Adipocyte (in vitro differentiated cells): ENCODE measurements at regions not wholly inside any gene's neighbourhood (a gene's known extent, or its start where the extent isn't known, plus 50 kb on each side); places are given as distances from the start of the nearest gene placed in this dataset.
A peak's percentile ranks its signal among the peaks of the same experiment; 100 is the strongest.

Experiments used
- DNase-seq: peaks from one replicate; pipeline ENCODE4 v3.0.0-alpha.2; 2015; ENCODE audit warnings: low read depth
- H3K27me3 ChIP-seq: replicated peaks from 2 replicates; pipeline ENCODE4 v1.7.0; 2013; ENCODE audit warnings: mild to moderate bottlenecking, low read length, moderate library complexity; ENCODE audit not compliant: control insufficient read depth, insufficient read depth
- H3K36me3 ChIP-seq: 2 replicates; pipeline ENCODE4 v1.7.0; 2013; ENCODE audit warnings: low read length, mild to moderate bottlenecking, moderate library complexity; ENCODE audit not compliant: control insufficient read depth, insufficient read depth, severe bottlenecking
- H3K4me1 ChIP-seq: 2 replicates; pipeline ENCODE4 v1.7.0; 2013; ENCODE audit warnings: mild to moderate bottlenecking, low read length, moderate library complexity; ENCODE audit not compliant: control insufficient read depth, insufficient read depth
- H3K4me3 ChIP-seq: 2 replicates; pipeline ENCODE4 v1.7.0; 2013; ENCODE audit warnings: mild to moderate bottlenecking, low read length, moderate library complexity
- H3K9ac ChIP-seq: 2 replicates; pipeline ENCODE4 v1.7.0; 2013; ENCODE audit warnings: mild to moderate bottlenecking, low read length, moderate library complexity
- H3K9me3 ChIP-seq: 2 replicates; pipeline ENCODE4 v1.7.0; 2013; ENCODE audit warnings: mild to moderate bottlenecking, low read length, moderate library complexity; ENCODE audit not compliant: control insufficient read depth

DNA sequence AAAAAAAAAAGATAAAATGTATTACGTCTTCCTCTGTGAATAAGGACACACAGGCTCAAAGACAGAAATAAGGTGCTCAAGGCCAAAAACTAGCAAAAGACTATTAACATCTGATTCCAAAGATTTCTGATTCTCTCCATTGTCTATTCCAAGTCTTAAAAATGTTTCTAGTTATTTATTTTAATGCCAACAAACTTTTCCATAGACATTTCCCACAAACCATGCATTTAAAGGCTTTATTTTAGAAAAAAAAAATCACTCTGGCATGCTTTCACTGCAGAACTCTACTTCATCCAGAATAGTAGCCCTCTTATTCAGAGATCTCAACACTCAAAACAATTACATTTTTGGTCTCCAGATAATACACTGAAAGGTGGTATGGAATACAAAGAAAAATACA is 545.0 kb upstream of the TENM3 start:
- H3K4me1 ChIP-seq, result no peaks in the 10 kb centered on the region
- H3K27me3 ChIP-seq, result no peaks in the 10 kb centered on the region
- no peak overlapping the region for H3K9ac ChIP-seq
- no peak overlapping the region for H3K4me3 ChIP-seq
- H3K36me3 ChIP-seq, result no peaks in the 10 kb centered on the region
- no peaks in the 10 kb centered on the region for H3K9me3 ChIP-seq
- DNase-seq, result no peak

DNA sequence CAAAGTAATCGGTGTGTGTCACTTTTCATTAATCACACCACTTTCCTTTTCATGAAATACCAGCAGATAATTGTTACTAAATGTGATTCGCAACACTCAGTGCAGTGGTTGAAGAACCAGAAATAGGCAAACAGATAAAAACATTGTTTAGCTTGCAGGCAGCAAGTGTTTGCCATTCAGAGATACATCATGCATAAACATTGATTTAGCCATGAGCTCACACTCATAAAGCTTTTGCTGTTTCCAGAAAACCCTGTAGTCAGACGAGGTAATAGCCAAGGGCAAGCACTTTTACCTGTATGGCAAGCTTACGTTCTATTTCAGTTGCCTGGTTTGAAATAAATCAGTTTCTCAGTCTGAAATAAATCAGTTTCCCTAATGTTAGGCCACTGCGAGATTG is 542.0 kb upstream of the TENM3 start:
- DNase-seq, result no peak
- no peak overlapping the region for H3K4me3 ChIP-seq
- no peaks in the 10 kb centered on the region for H3K9me3 ChIP-seq
- no peaks in the 10 kb centered on the region for H3K27me3 ChIP-seq
- no peak overlapping the region for H3K9ac ChIP-seq
- no peaks in the 10 kb centered on the region for H3K36me3 ChIP-seq
- H3K4me1 ChIP-seq, result no peaks in the 10 kb centered on the region

DNA sequence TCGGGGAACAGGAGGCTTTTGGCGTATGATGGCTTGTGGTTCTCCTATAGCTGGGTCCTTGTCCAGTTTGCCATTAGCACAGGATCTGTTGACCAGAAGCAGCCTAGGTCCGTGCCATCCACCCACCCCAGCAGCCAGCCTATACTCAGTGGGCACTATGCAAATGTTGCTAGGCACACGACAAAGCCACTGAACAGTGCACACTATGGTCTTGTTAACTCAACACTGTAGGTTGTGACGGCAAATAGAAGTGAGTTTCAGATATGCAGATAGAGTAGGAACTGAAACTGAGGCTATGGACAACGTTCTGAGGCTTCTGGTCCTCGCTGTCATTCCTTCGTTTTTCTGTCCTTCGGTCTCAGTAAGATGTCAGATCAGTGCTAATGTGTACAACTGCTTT is 541.3 kb upstream of the TENM3 start:
- Histone ChIP-seq H3K4me3 (no peak overlapping the region), H3K36me3 (no peaks in the 10 kb centered on the region), H3K27me3 (no peaks in the 10 kb centered on the region), H3K9ac (no peak overlapping the region), H3K4me1 (no peaks in the 10 kb centered on the region), H3K9me3 (no peaks in the 10 kb centered on the region)
- no peak for DNase-seq

DNA sequence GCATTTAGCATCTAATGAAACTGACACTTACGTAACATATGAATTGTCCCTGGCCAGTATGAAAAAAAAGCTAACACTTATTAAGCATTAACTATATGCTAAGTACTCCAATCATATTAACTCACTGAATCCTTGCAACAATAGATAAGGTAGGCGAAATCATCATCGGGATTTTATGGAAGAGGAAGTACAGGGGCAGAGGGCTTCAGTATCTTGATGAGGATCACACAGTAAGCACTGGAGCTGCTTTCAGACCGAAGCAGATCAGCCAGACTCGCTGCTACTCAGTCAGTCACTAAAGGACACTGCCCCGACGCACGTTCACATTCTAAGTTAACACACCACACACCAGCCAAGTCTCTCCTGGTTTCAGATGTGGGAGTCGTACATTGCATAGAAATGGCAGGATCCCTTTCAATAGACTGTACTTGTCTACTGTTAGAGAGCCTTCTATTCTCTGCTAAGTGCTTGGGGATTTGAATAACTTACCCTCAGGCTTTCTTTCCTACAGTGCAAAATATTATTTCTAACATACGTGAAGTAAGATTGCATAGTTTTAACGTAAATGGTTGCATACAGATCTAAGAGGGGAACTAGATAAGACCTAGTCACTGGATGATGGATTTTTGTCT is 540.2 kb upstream of the TENM3 start:
- Histone ChIP-seq H3K27me3 (no peaks in the 10 kb centered on the region), H3K4me1 (no peaks in the 10 kb centered on the region), H3K4me3 (no peak overlapping the region), H3K36me3 (no peaks in the 10 kb centered on the region), H3K9ac (no peak overlapping the region), H3K9me3 (no peaks in the 10 kb centered on the region)
- no peak for DNase-seq

DNA sequence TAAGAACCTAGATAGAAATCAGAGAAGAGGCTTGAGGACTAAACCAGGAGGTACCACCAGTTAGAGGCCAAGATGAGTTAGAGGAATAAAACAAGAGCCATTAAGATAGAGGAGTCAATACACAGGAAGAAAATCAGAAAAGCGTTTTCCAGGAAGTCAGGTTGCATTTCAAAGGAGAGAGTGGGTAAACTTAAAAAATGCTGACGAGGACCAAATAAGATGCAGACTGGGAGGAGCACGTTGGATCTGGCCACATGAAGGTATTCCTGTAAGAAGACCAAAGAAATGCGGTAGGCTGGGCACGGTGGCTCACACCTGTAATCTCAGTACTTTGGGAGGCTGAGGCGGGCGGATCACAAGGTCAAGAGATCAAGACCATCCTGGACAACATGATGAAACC is 533.1 kb upstream of the TENM3 start:
- H3K9ac ChIP-seq, result no peak overlapping the region
- no peaks in the 10 kb centered on the region for H3K9me3 ChIP-seq
- no peaks in the 10 kb centered on the region for H3K27me3 ChIP-seq
- no peak overlapping the region for H3K4me3 ChIP-seq
- DNase-seq, result no peak
- H3K36me3 ChIP-seq, result no peaks in the 10 kb centered on the region
- no peaks in the 10 kb centered on the region for H3K4me1 ChIP-seq

DNA sequence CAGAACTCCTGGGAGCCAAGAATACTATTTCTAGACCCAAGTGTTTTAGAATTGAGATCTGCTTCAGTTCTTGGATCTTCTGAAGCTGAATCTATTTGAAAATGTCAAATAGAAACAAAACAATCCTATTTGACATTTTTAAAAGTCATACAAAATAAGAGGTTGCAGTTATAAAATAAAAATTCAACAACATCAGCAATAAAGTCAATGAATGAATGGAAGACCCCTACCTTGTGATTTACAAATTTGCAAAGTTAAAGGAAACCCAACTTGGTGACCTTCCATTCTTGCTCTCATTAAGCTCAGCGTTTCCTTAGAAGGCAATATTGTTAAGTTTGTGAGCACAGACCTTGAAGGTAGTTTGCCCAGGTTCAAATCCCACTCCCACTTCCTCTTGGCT is 531.8 kb upstream of the TENM3 start:
- DNase-seq, result no peak
- no peak overlapping the region for H3K4me3 ChIP-seq
- no peaks in the 10 kb centered on the region for H3K36me3 ChIP-seq
- no peak overlapping the region for H3K9ac ChIP-seq
- H3K27me3 ChIP-seq, result no peaks in the 10 kb centered on the region
- no peaks in the 10 kb centered on the region for H3K9me3 ChIP-seq
- no peaks in the 10 kb centered on the region for H3K4me1 ChIP-seq

DNA sequence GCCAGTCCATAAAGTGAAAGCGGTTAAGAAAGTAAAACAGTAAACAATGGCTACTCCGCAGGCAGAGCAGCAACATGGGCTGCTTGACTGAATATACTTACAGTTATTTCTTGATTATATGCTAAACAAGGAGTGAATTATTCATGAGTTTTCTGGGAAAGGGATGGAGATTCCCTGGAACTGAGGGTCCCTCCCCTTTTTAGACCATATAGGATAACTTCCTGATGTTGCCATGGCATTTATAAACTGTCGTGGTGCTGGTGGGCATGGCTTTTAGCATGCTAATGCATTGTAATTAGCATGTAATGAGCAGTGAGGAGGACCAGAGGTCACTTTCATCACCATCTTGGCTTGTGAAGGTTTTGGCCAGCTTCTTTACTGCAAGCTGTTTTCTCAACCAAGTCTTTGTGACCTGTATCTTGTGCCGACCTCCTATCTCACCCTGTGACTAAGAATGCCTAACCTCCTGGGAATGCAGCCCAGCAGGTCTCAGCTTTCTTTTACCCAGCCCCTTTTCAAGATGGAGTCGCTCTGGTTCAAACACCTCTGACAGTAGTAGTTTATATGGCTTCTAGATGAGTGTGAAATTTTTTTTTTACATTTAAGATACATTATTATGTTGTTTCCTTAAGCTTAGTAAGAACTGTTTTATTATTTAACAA is 514.8 kb upstream of the TENM3 start:
- Histone ChIP-seq H3K4me3 (no peak overlapping the region), H3K4me1 (no peaks in the 10 kb centered on the region), H3K9ac (no peak overlapping the region), H3K27me3 (no peaks in the 10 kb centered on the region), H3K9me3 (peaks cover 8% of the 10 kb centered on the region), H3K36me3 (no peaks in the 10 kb centered on the region)
- no peak for DNase-seq

DNA sequence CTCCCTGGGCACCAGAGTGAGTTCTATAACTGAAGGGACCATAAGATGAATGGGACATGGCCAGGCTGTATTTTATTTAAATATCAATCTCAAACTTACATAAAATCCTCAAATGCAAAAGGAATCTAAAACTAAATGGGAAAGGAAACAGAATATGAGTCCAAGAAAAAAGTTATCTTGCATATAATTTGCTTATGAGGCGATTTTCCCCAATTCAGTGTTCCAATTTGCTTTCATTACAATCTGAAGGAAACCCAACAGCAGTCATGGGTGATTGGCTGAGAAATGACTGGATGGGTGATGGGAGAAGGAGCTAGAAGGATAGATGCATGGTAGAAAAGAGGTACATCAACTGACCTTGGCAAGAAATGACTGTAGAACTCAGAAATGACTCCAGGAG is 511.3 kb upstream of the TENM3 start:
- Histone ChIP-seq H3K4me3 (no peak overlapping the region), H3K9me3 (no peaks in the 10 kb centered on the region), H3K36me3 (no peaks in the 10 kb centered on the region), H3K4me1 (no peaks in the 10 kb centered on the region), H3K9ac (no peak overlapping the region), H3K27me3 (no peaks in the 10 kb centered on the region)
- no peak for DNase-seq

DNA sequence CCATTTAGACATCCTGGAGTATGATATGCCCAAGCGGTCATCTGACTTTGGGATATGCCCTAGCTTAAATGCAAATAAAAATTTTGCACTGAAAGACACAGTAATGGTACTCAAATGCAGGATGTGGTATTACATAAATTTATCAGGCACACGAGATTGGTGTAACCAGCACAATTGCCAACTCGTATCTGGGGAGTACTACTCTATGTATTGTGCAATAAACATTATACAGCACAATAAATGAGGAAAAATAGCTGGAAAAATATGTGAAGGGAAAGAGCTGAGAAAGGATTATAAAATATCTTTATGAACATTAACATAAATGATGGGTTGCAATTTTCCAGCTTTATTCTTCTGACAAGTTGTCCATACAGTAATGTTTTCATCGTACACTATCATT is 505.5 kb upstream of the TENM3 start:
- DNase-seq, result peak; percentile 4
- H3K9ac ChIP-seq, result no peak overlapping the region
- no peak overlapping the region for H3K4me3 ChIP-seq
- H3K9me3 ChIP-seq, result no peaks in the 10 kb centered on the region
- H3K27me3 ChIP-seq, result no peaks in the 10 kb centered on the region
- no peaks in the 10 kb centered on the region for H3K4me1 ChIP-seq
- H3K36me3 ChIP-seq, result no peaks in the 10 kb centered on the region

DNA sequence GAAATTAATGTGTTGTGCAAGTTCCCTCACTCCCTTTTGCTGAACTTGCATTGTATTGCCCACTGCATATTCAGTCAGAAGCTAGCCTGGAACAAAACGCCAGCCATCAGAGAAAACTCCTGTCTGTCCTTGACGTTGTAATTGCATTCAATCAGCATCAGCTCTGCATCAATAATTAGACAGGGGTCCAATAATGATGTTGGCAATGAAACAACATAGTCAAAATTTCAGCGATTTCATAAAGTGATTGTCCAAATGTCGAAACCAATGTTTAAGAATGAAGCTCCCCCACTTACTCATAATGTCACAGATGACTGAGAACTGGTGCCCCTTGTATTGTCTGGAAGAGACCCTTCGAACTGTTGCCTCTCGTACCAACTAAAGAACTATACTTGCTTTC is 504.2 kb upstream of the TENM3 start:
- Histone ChIP-seq H3K36me3 (no peaks in the 10 kb centered on the region), H3K4me1 (no peaks in the 10 kb centered on the region), H3K9me3 (no peaks in the 10 kb centered on the region), H3K9ac (no peak overlapping the region), H3K4me3 (no peak overlapping the region), H3K27me3 (no peaks in the 10 kb centered on the region)
- DNase-seq, result no peak

DNA sequence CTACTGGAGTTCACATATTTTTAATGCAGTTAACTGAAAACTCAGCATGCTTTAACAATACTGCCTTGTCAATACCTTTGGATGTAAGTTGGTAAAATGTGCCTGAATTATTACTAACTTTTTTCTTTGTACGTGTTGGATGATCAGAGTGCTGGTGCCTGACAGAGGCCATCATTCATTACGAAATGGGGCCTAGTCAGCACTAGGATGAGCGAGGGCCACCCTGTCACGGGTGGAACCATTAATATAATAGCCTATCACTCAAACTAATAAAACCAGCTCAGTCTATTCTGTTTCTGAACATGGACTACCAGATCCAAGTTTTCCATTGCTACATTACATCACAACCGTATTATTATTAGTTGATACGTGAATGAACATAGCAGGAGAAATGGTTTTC is 501.7 kb upstream of the TENM3 start:
- H3K27me3 ChIP-seq, result no peaks in the 10 kb centered on the region
- no peak for DNase-seq
- H3K9me3 ChIP-seq, result no peaks in the 10 kb centered on the region
- H3K4me3 ChIP-seq, result no peak overlapping the region
- H3K9ac ChIP-seq, result no peak overlapping the region
- H3K36me3 ChIP-seq, result no peaks in the 10 kb centered on the region
- peaks cover 8% of the 10 kb centered on the region for H3K4me1 ChIP-seq
